SHP77 (cell line): ENCODE measurements at regions not wholly inside any gene's neighbourhood (a gene's known extent, or its start where the extent isn't known, plus 50 kb on each side); places are given as distances from the start of the nearest gene placed in this dataset.

Source experiments
- DNase-seq, 2 experiments: peaks; one replicate each; lab custom pipeline; 2025; lab: John Stamatoyannopoulos, UW

- no peak for DNase-seq
Measured at GRCh38 chr1:82215853-82216175, 415.1 kb downstream of the ADGRL2 start.

GRCh38 chr1:82215056-82215852 lies 414.5 kb downstream of the ADGRL2 start:
- DNase-seq, result no peak

GRCh38 chr1:82214606-82215005 lies 413.9 kb downstream of the ADGRL2 start:
- no peak for DNase-seq

GRCh38 chr1:82197606-82198005 lies 396.9 kb downstream of the ADGRL2 start:
- no peak for DNase-seq

- DNase-seq, result no peak
Measured at GRCh38 chr1:82195245-82195644, 394.5 kb downstream of the ADGRL2 start.

- DNase-seq, result no peak
Measured at GRCh38 chr1:82185084-82185483, 384.4 kb downstream of the ADGRL2 start.

GRCh38 chr1:82181846-82182245 lies 381.1 kb downstream of the ADGRL2 start:
- no peak for DNase-seq

GRCh38 chr1:82179131-82179530 lies 378.4 kb downstream of the ADGRL2 start:
- DNase-seq, result no peak

GRCh38 chr1:82177192-82177591 lies 376.5 kb downstream of the ADGRL2 start:
- DNase-seq, result no peak

GRCh38 chr1:82171955-82172354 lies 371.2 kb downstream of the ADGRL2 start:
- no peak for DNase-seq

GRCh38 chr1:82168482-82168881 lies 367.7 kb downstream of the ADGRL2 start:
- DNase-seq, result no peak

- DNase-seq, result no peak
Measured at GRCh38 chr1:82165304-82165703, 364.6 kb downstream of the ADGRL2 start.

- peak in 1 of 2 experiments; percentile 11 for DNase-seq
Measured at GRCh38 chr1:82162486-82163420, 362.0 kb downstream of the ADGRL2 start.

GRCh38 chr1:82161700-82162141 lies 361.0 kb downstream of the ADGRL2 start:
- DNase-seq, result peak; percentile 15 to 37

- no peak for DNase-seq
Measured at GRCh38 chr1:82160903-82161302, 360.2 kb downstream of the ADGRL2 start.

GRCh38 chr1:82160036-82160435 lies 359.3 kb downstream of the ADGRL2 start:
- DNase-seq, result no peak

GRCh38 chr1:82158981-82159380 lies 358.2 kb downstream of the ADGRL2 start:
- DNase-seq, result no peak

- no peak for DNase-seq
Measured at GRCh38 chr1:82154219-82154970, 353.7 kb downstream of the ADGRL2 start.

GRCh38 chr1:82153752-82154151 lies 353.0 kb downstream of the ADGRL2 start:
- DNase-seq, result no peak

GRCh38 chr1:82153272-82153629 lies 352.5 kb downstream of the ADGRL2 start:
- DNase-seq, result no peak

GRCh38 chr1:82152356-82153271 lies 351.9 kb downstream of the ADGRL2 start:
- DNase-seq, result no peak
